Activated naive CD8-positive, alpha-beta T cell (primary cell): ENCODE measurements at regions not wholly inside any gene's neighbourhood (a gene's known extent, or its start where the extent isn't known, plus 50 kb on each side); places are given as distances from the start of the nearest gene placed in this dataset.

Experiments used
- H3K27ac Mint-ChIP-seq: one replicate; pipeline ENCODE4 v1.8.0; 2021; ENCODE audit warnings: mixed read lengths
- H3K27me3 Mint-ChIP-seq: one replicate; pipeline ENCODE4 v1.8.0; 2021; ENCODE audit warnings: mixed read lengths
- H3K36me3 Mint-ChIP-seq: one replicate; pipeline ENCODE4 v1.8.0; 2021; ENCODE audit warnings: mixed read lengths
- H3K4me1 Mint-ChIP-seq: one replicate; pipeline ENCODE4 v1.8.0; 2021; ENCODE audit warnings: low read depth, mixed read lengths
- H3K4me3 Mint-ChIP-seq: one replicate; pipeline ENCODE4 v1.8.0; 2021; ENCODE audit warnings: mild to moderate bottlenecking, mixed read lengths
- H3K9me3 Mint-ChIP-seq: one replicate; pipeline ENCODE4 v1.8.0; 2021; ENCODE audit warnings: low read depth, mixed read lengths

DNA sequence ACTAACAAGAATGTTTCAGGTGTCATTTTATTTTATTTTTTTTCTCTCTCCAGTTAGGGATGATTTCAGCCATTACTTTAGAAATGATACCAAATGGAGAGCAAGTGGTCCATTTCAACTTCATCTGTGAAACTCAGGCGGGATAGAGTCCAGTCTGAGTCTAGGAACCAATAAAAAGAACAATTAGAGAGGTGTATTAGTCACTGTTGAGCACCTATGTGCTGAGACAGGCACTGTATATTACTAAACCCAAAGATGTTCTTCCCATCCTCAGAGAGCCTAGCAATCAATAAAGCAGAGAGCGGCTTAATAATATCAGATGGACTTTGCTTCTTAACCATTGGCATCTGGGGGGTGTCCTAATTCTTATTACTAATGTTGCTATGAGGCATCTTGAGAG, 410.3 kb upstream of the SLC24A2 start:
- Mint-ChIP-seq H3K27ac (no peak overlapping the region), H3K36me3 (peaks cover 9% of the 10 kb centered on the region), H3K4me3 (no peak overlapping the region), H3K27me3 (no peaks in the 10 kb centered on the region), H3K4me1 (peaks cover 28% of the 10 kb centered on the region), H3K9me3 (peaks cover 13% of the 10 kb centered on the region)

GRCh38 chr9:20197976-20198685, 409.3 kb upstream of the SLC24A2 start:
- peaks cover 28% of the 10 kb centered on the region for H3K4me1 Mint-ChIP-seq
- no peak overlapping the region for H3K27ac Mint-ChIP-seq
- peaks cover 13% of the 10 kb centered on the region for H3K9me3 Mint-ChIP-seq
- H3K4me3 Mint-ChIP-seq: no peak overlapping the region
- peaks cover 9% of the 10 kb centered on the region for H3K36me3 Mint-ChIP-seq
- H3K27me3 Mint-ChIP-seq: no peaks in the 10 kb centered on the region

DNA sequence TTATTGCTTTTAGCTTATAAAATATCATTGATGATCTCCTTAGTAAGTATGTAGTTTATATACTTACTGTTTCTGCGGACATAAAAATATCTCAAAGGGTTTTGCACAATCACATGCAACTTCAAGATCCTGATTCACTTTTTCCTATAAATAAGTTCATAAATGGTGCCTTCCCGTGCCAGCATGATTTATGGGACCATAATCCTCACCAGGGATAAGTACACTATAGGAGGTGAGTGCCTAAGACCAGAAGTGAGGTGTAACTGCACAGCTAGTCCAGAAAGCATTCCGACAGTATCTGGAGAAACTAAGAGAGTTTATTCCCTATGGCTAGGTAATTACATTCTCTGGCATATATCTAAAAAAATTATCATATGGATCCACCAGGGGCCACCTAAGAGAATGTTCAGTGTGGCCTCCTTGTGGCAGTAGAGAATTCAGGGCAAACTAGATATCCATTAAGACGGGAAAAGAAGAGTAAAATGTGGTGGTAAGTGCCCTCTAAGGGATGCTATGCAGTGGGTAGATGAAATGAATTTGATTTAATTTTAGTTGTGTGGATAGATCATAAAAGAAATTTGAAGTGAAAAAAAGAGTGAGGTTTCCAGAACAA, 402.5 kb upstream of the SLC24A2 start:
- Mint-ChIP-seq H3K9me3 (peaks cover 6% of the 10 kb centered on the region), H3K27me3 (no peaks in the 10 kb centered on the region), H3K4me3 (no peak overlapping the region), H3K36me3 (peaks cover 9% of the 10 kb centered on the region), H3K27ac (no peak overlapping the region), H3K4me1 (no peaks in the 10 kb centered on the region)

GRCh38 chr9:20189871-20190270, 401.0 kb upstream of the SLC24A2 start:
- Mint-ChIP-seq H3K4me3 (no peak overlapping the region), H3K27me3 (no peaks in the 10 kb centered on the region), H3K36me3 (peaks cover 4% of the 10 kb centered on the region), H3K4me1 (no peaks in the 10 kb centered on the region), H3K9me3 (no peaks in the 10 kb centered on the region), H3K27ac (no peak overlapping the region)

- Mint-ChIP-seq H3K36me3 (peaks cover 2% of the 10 kb centered on the region), H3K9me3 (no peaks in the 10 kb centered on the region), H3K27me3 (no peaks in the 10 kb centered on the region), H3K27ac (no peak overlapping the region), H3K4me1 (no peaks in the 10 kb centered on the region), H3K4me3 (no peak overlapping the region)
Observed at GRCh38 chr9:20188616-20189369, 400.0 kb upstream of the SLC24A2 start.

DNA sequence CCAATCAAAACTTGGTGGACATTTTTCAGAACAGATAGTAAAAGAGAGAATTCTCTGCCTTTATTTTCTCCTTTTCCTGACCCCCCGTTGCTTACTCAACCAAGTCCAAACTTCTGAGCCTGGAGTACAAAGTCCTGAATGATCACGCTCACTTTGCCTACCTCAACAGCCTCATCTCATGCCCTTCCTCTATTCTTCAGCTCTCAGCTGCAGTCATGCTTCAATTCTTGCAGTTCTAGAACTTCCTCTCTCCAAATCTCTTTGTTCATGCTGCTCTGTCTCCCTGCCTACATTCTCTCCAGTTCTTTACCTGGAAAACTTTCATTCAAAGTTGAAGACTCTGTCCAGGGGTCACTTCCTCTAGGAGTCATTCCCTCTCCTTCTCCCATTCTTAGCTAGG, 398.5 kb upstream of the SLC24A2 start:
- no peak overlapping the region for H3K27ac Mint-ChIP-seq
- H3K4me1 Mint-ChIP-seq: no peaks in the 10 kb centered on the region
- no peaks in the 10 kb centered on the region for H3K9me3 Mint-ChIP-seq
- H3K36me3 Mint-ChIP-seq: peaks cover 2% of the 10 kb centered on the region
- H3K27me3 Mint-ChIP-seq: no peaks in the 10 kb centered on the region
- H3K4me3 Mint-ChIP-seq: no peak overlapping the region

- Mint-ChIP-seq H3K4me1 (peaks cover under 1% of the 10 kb centered on the region), H3K27me3 (no peaks in the 10 kb centered on the region), H3K36me3 (peaks cover 2% of the 10 kb centered on the region), H3K27ac (no peak overlapping the region), H3K4me3 (no peak overlapping the region), H3K9me3 (no peaks in the 10 kb centered on the region)
Observed at GRCh38 chr9:20186823-20187222, 398.0 kb upstream of the SLC24A2 start.

GRCh38 chr9:20186231-20186630, 397.4 kb upstream of the SLC24A2 start:
- Mint-ChIP-seq H3K4me3 (no peak overlapping the region), H3K4me1 (peaks cover 7% of the 10 kb centered on the region)

GRCh38 chr9:20184541-20184940, 395.7 kb upstream of the SLC24A2 start:
- no peak overlapping the region for H3K27ac Mint-ChIP-seq
- no peaks in the 10 kb centered on the region for H3K27me3 Mint-ChIP-seq
- H3K4me1 Mint-ChIP-seq: peaks cover 8% of the 10 kb centered on the region
- H3K9me3 Mint-ChIP-seq: no peaks in the 10 kb centered on the region
- no peaks in the 10 kb centered on the region for H3K36me3 Mint-ChIP-seq
- no peak overlapping the region for H3K4me3 Mint-ChIP-seq

More at GRCh38 chr9:20186231-20186630, 397.4 kb upstream of the SLC24A2 start:
- no peak overlapping the region for H3K27ac Mint-ChIP-seq
- no peaks in the 10 kb centered on the region for H3K27me3 Mint-ChIP-seq
- H3K36me3 Mint-ChIP-seq: peaks cover 2% of the 10 kb centered on the region
- H3K9me3 Mint-ChIP-seq: no peaks in the 10 kb centered on the region

- H3K4me1 Mint-ChIP-seq: peaks cover 10% of the 10 kb centered on the region
- H3K9me3 Mint-ChIP-seq: no peaks in the 10 kb centered on the region
- H3K27me3 Mint-ChIP-seq: no peaks in the 10 kb centered on the region
- H3K27ac Mint-ChIP-seq: no peak overlapping the region
- no peak overlapping the region for H3K4me3 Mint-ChIP-seq
- H3K36me3 Mint-ChIP-seq: peaks cover 5% of the 10 kb centered on the region
Observed at GRCh38 chr9:20178679-20179078, 389.8 kb upstream of the SLC24A2 start.

DNA sequence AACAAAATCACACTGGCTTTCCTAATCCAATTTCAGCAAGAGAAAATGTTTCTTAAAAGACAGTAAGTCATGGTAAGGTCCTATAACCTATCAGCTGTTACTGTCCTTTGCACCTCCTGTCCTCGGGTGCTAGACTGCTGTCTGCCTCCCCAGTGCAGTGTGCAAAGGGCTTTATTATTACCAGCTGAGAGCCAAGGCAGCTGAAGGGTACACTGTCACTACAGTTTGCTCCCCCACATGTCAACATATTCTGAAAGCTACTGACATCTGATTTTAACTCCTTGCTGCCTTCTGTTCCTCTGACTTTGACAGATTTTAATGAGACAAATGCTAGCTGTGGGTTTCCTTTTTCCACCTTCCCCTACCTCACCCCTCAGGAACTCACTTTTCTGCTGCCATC, 389.4 kb upstream of the SLC24A2 start:
- Mint-ChIP-seq H3K27ac (no peak overlapping the region), H3K27me3 (no peaks in the 10 kb centered on the region), H3K9me3 (no peaks in the 10 kb centered on the region), H3K4me1 (peaks cover 10% of the 10 kb centered on the region), H3K36me3 (peaks cover 5% of the 10 kb centered on the region), H3K4me3 (no peak overlapping the region)

DNA sequence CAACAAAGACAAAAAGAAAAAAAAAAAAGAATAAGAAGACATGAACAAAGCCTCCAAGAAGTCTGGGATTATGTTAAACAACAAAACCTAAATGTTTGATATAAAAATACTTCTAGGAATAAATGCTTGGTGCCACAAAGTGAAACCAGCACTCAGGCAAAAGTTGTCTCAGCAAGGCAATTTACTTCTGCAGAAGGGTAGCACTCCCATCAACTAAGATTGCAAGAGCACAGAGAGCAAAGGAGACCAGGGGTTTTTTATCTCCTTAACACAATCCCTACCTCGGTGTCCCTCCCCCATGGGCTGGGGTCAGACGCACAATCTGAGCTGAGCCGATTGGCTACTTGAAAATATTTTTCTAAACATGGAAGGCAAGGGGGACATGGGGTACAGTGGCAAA, 381.3 kb upstream of the SLC24A2 start:
- no peaks in the 10 kb centered on the region for H3K4me1 Mint-ChIP-seq
- H3K27ac Mint-ChIP-seq: no peak overlapping the region
- peaks cover 2% of the 10 kb centered on the region for H3K27me3 Mint-ChIP-seq
- peaks cover 40% of the 10 kb centered on the region for H3K9me3 Mint-ChIP-seq
- no peak overlapping the region for H3K4me3 Mint-ChIP-seq
- H3K36me3 Mint-ChIP-seq: peaks cover 33% of the 10 kb centered on the region

- Mint-ChIP-seq H3K27me3 (no peaks in the 10 kb centered on the region), H3K4me1 (no peaks in the 10 kb centered on the region), H3K4me3 (no peak overlapping the region), H3K27ac (no peak overlapping the region), H3K36me3 (peaks cover 3% of the 10 kb centered on the region), H3K9me3 (no peaks in the 10 kb centered on the region)
Observed at GRCh38 chr9:20152151-20152725, 363.4 kb upstream of the SLC24A2 start.

DNA sequence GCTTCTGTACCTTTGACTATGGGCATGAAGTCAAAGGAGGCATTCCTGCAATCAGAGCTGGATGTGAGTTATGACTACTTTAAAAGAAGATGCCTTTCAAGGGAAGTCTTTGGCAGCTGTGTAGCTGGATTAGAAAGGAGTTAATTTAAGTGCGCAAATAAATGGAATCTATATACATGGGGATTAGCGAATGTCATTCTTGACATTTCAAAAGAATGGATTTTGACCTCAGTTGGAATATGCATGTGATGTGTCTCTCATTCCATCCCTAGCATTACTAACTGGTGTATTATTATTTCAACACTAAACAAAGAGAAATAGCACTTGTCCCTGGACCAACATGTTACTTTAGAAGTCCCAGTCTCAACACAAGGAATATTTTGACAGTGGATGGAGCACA, 359.6 kb upstream of the SLC24A2 start:
- peaks cover 5% of the 10 kb centered on the region for H3K36me3 Mint-ChIP-seq
- no peak overlapping the region for H3K27ac Mint-ChIP-seq
- no peaks in the 10 kb centered on the region for H3K9me3 Mint-ChIP-seq

GRCh38 chr9:20144197-20144596, 355.4 kb upstream of the SLC24A2 start:
- H3K4me1 Mint-ChIP-seq: peaks cover 7% of the 10 kb centered on the region
- no peak overlapping the region for H3K27ac Mint-ChIP-seq
- peak overlapping the region; percentile 51 for H3K4me3 Mint-ChIP-seq
- H3K9me3 Mint-ChIP-seq: no peaks in the 10 kb centered on the region
- peaks cover 2% of the 10 kb centered on the region for H3K27me3 Mint-ChIP-seq
- peaks cover 5% of the 10 kb centered on the region for H3K36me3 Mint-ChIP-seq

More for the DNA sequence above, 359.6 kb upstream of the SLC24A2 start:
- Mint-ChIP-seq H3K27me3 (peaks cover 2% of the 10 kb centered on the region), H3K4me3 (no peak overlapping the region), H3K4me1 (peaks cover 7% of the 10 kb centered on the region)
